IMR-90 (cell line): ENCODE measurements at regions not wholly inside any gene's neighbourhood (a gene's known extent, or its start where the extent isn't known, plus 50 kb on each side); places are given as distances from the start of the nearest gene placed in this dataset.

Source experiments
- ATAC-seq: fragments of 200-7000 bp; cut with Tn5 transposase; 2 replicates; pipeline ENCODE4 v1.9.1; 2020; ENCODE audit warnings: low read depth, mild to moderate bottlenecking, moderate library complexity
- BruUV-seq: library from RNA; stranded (reverse); fragments of 400-500 nt; replicated peaks from 2 replicates; lab custom pipeline; 2021; lab: Mats Ljungman, UMichigan
- CTCF ChIA-PET: fragments of 300-600 bp; formaldehyde crosslinking; extraction: SDS; loops from one replicate; lab custom pipeline; 2021; ENCODE audit warnings: antibody characterized with exemption; lab: Yijun Ruan, JAX
- POLR2A ChIA-PET: fragments of 300-600 bp; sonication (Branson Sonifier 250); formaldehyde crosslinking; loops from one replicate; lab custom pipeline; 2022; ENCODE audit warnings: antibody characterized with exemption; ENCODE audit not compliant: unreplicated experiment; lab: Charles Lee
- DNase-seq: peaks from one replicate; pipeline ENCODE4 v3.0.0; 2013
- H2AFZ ChIP-seq: replicated peaks from 2 replicates; pipeline ENCODE3; 2013; ENCODE audit warnings: low read length, mild to moderate bottlenecking; ENCODE audit not compliant: poor library complexity
- H2AK5ac ChIP-seq: 2 replicates; pipeline ENCODE4 v1.6.1; 2013; ENCODE audit warnings: low read depth, low read length, inconsistent platforms
- H2AK9ac ChIP-seq: replicated peaks from 2 replicates; pipeline ENCODE3; 2013; ENCODE audit warnings: mild to moderate bottlenecking, low read depth, low read length, moderate library complexity; ENCODE audit not compliant: poor library complexity
- H2BK120ac ChIP-seq: 2 replicates; pipeline ENCODE4 v1.6.1; 2013; ENCODE audit warnings: low read depth, low read length, inconsistent platforms
- H2BK15ac ChIP-seq: 3 replicates; pipeline ENCODE4 v1.6.1; 2013; ENCODE audit warnings: low read depth, low read length, inconsistent platforms
- H2BK20ac ChIP-seq: 2 replicates; pipeline ENCODE4 v1.6.1; 2013; ENCODE audit warnings: low read depth, mild to moderate bottlenecking, inconsistent platforms, low read length, moderate library complexity
- H2BK5ac ChIP-seq: 2 replicates; pipeline ENCODE4 v1.6.1; 2013; ENCODE audit warnings: mild to moderate bottlenecking, low read depth, low read length, inconsistent platforms; ENCODE audit not compliant: poor library complexity, severe bottlenecking
- H3K14ac ChIP-seq: replicated peaks from 2 replicates; pipeline ENCODE4 v1.6.1; 2013; ENCODE audit warnings: low read depth, low read length, inconsistent platforms
- H3K18ac ChIP-seq: 2 replicates; pipeline ENCODE4 v1.6.1; 2013; ENCODE audit warnings: low read depth, low read length, control low read depth
- H3K23ac ChIP-seq: 2 replicates; pipeline ENCODE4 v1.6.1; 2013; ENCODE audit warnings: low read depth, low read length, inconsistent platforms
- H3K27ac ChIP-seq: 2 replicates; pipeline ENCODE4 v1.5.1; 2013; ENCODE audit warnings: mild to moderate bottlenecking, control low read depth, low read length; ENCODE audit not compliant: insufficient read depth
- H3K27me3 ChIP-seq: 2 replicates; pipeline ENCODE4 v1.6.1; 2013; ENCODE audit warnings: low read length; ENCODE audit not compliant: control insufficient read depth, insufficient read depth
- H3K36me3 ChIP-seq: 2 replicates; pipeline ENCODE4 v1.6.1; 2013; ENCODE audit warnings: low read length, mixed read lengths; ENCODE audit not compliant: control insufficient read depth, insufficient read depth
- H3K4ac ChIP-seq: 2 replicates; pipeline ENCODE4 v1.6.1; 2013; ENCODE audit warnings: low read depth, low read length, inconsistent platforms
- H3K4me1 ChIP-seq: 2 replicates; pipeline ENCODE4 v1.6.1; 2013; ENCODE audit warnings: low read length, mixed read lengths; ENCODE audit not compliant: control insufficient read depth, insufficient read depth
- H3K4me2 ChIP-seq: 2 replicates; pipeline ENCODE4 v1.6.1; 2013; ENCODE audit warnings: low read depth, mild to moderate bottlenecking, control low read depth, low read length, moderate library complexity
- H3K4me3 ChIP-seq: 2 replicates; pipeline ENCODE4 v1.5.1; 2013; ENCODE audit warnings: low read depth, mild to moderate bottlenecking, control low read depth, low read length, moderate library complexity; ENCODE audit not compliant: insufficient read depth
- H3K56ac ChIP-seq: 2 replicates; pipeline ENCODE4 v1.6.1; 2013; ENCODE audit warnings: low read length, inconsistent platforms; ENCODE audit not compliant: insufficient read depth; ENCODE audit errors: extremely low read depth
- H3K79me1 ChIP-seq, 2 experiments: 2 replicates each; pipeline ENCODE4 v1.6.1; 2013; ENCODE audit warnings: low read length in 2 of 2, inconsistent platforms in 1 of 2, low read depth in 1 of 2
- H3K9ac ChIP-seq: 2 replicates; pipeline ENCODE4 v1.6.1; 2013; ENCODE audit warnings: low read depth, low read length, control low read depth
- H3K9me1 ChIP-seq: 2 replicates; pipeline ENCODE4 v1.6.1; 2013; ENCODE audit warnings: low read length, inconsistent platforms; ENCODE audit not compliant: insufficient read depth
- H3K9me3 ChIP-seq: 2 replicates; pipeline ENCODE4 v1.6.1; 2013; ENCODE audit warnings: low read length; ENCODE audit not compliant: control insufficient read depth, insufficient read depth
- H4K20me1 ChIP-seq: 2 replicates; pipeline ENCODE4 v1.6.1; 2013; ENCODE audit warnings: low read length, inconsistent platforms; ENCODE audit not compliant: insufficient read depth
- H4K5ac ChIP-seq: 2 replicates; pipeline ENCODE4 v1.6.1; 2013; ENCODE audit warnings: mild to moderate bottlenecking, low read depth, low read length, control low read depth
- H4K8ac ChIP-seq, 2 experiments: 2 replicates each; pipeline ENCODE4 v1.6.1; 2013; ENCODE audit warnings: low read depth in 2 of 2, low read length in 2 of 2, control low read depth in 1 of 2, inconsistent platforms in 1 of 2
- H4K91ac ChIP-seq: 2 replicates; pipeline ENCODE4 v1.6.1; 2013; ENCODE audit warnings: low read depth, low read length, inconsistent platforms; ENCODE audit not compliant: insufficient read depth
- CHD1 ChIP-seq: IDR thresholded peaks from 2 replicates; pipeline ENCODE4 v1.6.1; 2012; ENCODE audit warnings: low read depth, low read length, improper control_type of control experiment
- ELK1 ChIP-seq: fragments of 150-350 bp; IDR thresholded peaks from 2 replicates; pipeline ENCODE4 v1.6.1; 2016; ENCODE audit warnings: low read depth, mild to moderate bottlenecking, low read length, moderate library complexity, borderline replicate concordance
- FOS ChIP-seq: fragments of 150-350 bp; IDR thresholded peaks from 2 replicates; pipeline ENCODE4 v1.6.1; 2016; ENCODE audit warnings: low read depth, low read length
- MAFK ChIP-seq: IDR thresholded peaks from 2 replicates; pipeline ENCODE4 v1.6.1; 2012; ENCODE audit warnings: low read depth, low read length, improper control_type of control experiment
- MXI1 ChIP-seq: IDR thresholded peaks from 2 replicates; pipeline ENCODE4 v1.6.1; 2012; ENCODE audit warnings: low read depth, mild to moderate bottlenecking, low read length, moderate library complexity, borderline replicate concordance
- NFE2L2 ChIP-seq: fragments of 150-350 bp; IDR thresholded peaks from 2 replicates; pipeline ENCODE4 v1.6.1; 2016; ENCODE audit warnings: low read depth, mild to moderate bottlenecking, low read length
- RAD21 ChIP-seq: IDR thresholded peaks from 2 replicates; pipeline ENCODE4 v1.6.1; 2012; ENCODE audit warnings: low read length, improper control_type of control experiment
- RCOR1 ChIP-seq: IDR thresholded peaks from 2 replicates; pipeline ENCODE4 v1.6.1; 2012; ENCODE audit warnings: mild to moderate bottlenecking, low read length, improper control_type of control experiment; ENCODE audit not compliant: insufficient replicate concordance
- RFX5 ChIP-seq: IDR thresholded peaks from 2 replicates; pipeline ENCODE4 v1.8.0; 2012; ENCODE audit warnings: low read depth, mild to moderate bottlenecking, low read length, moderate library complexity
- SMC3 ChIP-seq: fragments of 150-350 bp; IDR thresholded peaks from 2 replicates; pipeline ENCODE4 v1.6.1; 2016; ENCODE audit warnings: low read depth, mild to moderate bottlenecking, antibody characterized with exemption, low read length, moderate library complexity
- WGBS, 2 experiments: methylation state at CpG; one replicate each; pipeline versions ENCODE4 v1.1.5 to v1.1.7; 2013; ENCODE audit warnings: missing lambda C conversion rate in 2 of 2; ENCODE audit not compliant: insufficient read length in 1 of 2; ENCODE audit errors: extremely low coverage in 2 of 2; 5-methylcytosine and 5-hydroxymethylcytosine counted together
- dilution Hi-C: fragments of 300-500 bp; cut with HindIII; formaldehyde crosslinking; loops from one replicate; pipeline ENCODE4 v1.14.3; 2018; ENCODE audit warnings: low sequenced_read_pairs; ENCODE audit not compliant: unreplicated experiment
- in situ Hi-C: fragments of 300-500 bp; cut with MboI; formaldehyde crosslinking; loops from 3 replicates; pipeline ENCODE4 v1.14.3; 2019; ENCODE audit warnings: low sequenced_read_pairs, inconsistent platforms, mixed read lengths
- intact Hi-C: fragments of 100-400 bp; cut with micrococcal nuclease; formaldehyde crosslinking; loops from 2 replicates; pipeline ENCODE4 v1.10.0; 2022

GRCh38 chr7:12749069-12749468 is 61.6 kb downstream of the ARL4A start:
- Histone ChIP-seq H3K18ac (no peak overlapping the region), H2BK15ac (no peak overlapping the region), H2BK5ac (no peak overlapping the region), H4K5ac (no peak overlapping the region), H4K91ac (no peak overlapping the region), H3K23ac (no peak overlapping the region), H3K36me3 (no peaks in the 10 kb centered on the region), H3K9ac (no peak overlapping the region), H2AK5ac (no peak overlapping the region), H3K4ac (no peak overlapping the region), H3K56ac (no peak overlapping the region), H2BK120ac (no peak overlapping the region), H3K4me1 (no peaks in the 10 kb centered on the region), H3K9me3 (no peaks in the 10 kb centered on the region), H3K27me3 (no peaks in the 10 kb centered on the region), H4K8ac (no peak overlapping the region), H3K4me2 (no peak overlapping the region), H2BK20ac (no peak overlapping the region), H3K4me3 (no peak overlapping the region), H3K79me1 (no peaks in the 10 kb centered on the region), H3K27ac (no peak overlapping the region), H2AFZ (no peak overlapping the region), H4K20me1 (no peaks in the 10 kb centered on the region), H2AK9ac (no peak overlapping the region), H3K9me1 (no peaks in the 10 kb centered on the region), H3K14ac (no peak overlapping the region)
- ChIA-PET POLR2A (no interaction called here), CTCF (interaction anchor here (0.6 kb wide), 1 partner anchor 661 kb away, joined by 3 read pairs; no protein-coding TSS in a partner anchor)
- dilution Hi-C loops, result no loop called here
- ATAC-seq, result no peak
- in situ Hi-C loops, result no loop called here
- intact Hi-C loops, result no loop called here
- DNase-seq, result no peak
- TF ChIP-seq CHD1 (no peak), MAFK (no peak), MXI1 (no peak), RFX5 (no peak), ELK1 (no peak), RAD21 (no peak), FOS (no peak), RCOR1 (no peak), SMC3 (no peak), NFE2L2 (no peak)
- 80% methylated on average over 1 of the region's 3 CpGs; no CpG with 5 or more reads in 1 of the 2 experiments for WGBS, 2 experiments
- no TSS peak for BruUV-seq
